AG09309 (cell line): ENCODE measurements at regions not wholly inside any gene's neighbourhood (a gene's known extent, or its start where the extent isn't known, plus 50 kb on each side); places are given as distances from the start of the nearest gene placed in this dataset.

Source experiments
- DNase-seq: peaks from one replicate; pipeline ENCODE4 v3.0.0-alpha.2; 2010; ENCODE audit warnings: low read depth
- H3K4me3 ChIP-seq: 2 replicates; pipeline ENCODE4 v1.5.1; 2011; ENCODE audit warnings: mild to moderate bottlenecking, low read depth, low read length, moderate library complexity; ENCODE audit not compliant: control insufficient read depth
- CTCF ChIP-seq: IDR thresholded peaks from 2 replicates; pipeline ENCODE4 v1.5.1; 2011; ENCODE audit warnings: mild to moderate bottlenecking, low read depth, low read length, inconsistent platforms; ENCODE audit not compliant: insufficient read depth, control insufficient read depth; ENCODE audit errors: missing control alignments

GRCh38 chr5:68489556-68489955 lies 274.0 kb downstream of the PIK3R1 start:
- DNase-seq, result no peak
- no peak overlapping the region for H3K4me3 ChIP-seq
- TF ChIP-seq CTCF, result no peak

- no peak for DNase-seq
- TF ChIP-seq CTCF, result no peak
These were observed 274.9 kb downstream of the PIK3R1 start for GRCh38 chr5:68490406-68490805.

DNA sequence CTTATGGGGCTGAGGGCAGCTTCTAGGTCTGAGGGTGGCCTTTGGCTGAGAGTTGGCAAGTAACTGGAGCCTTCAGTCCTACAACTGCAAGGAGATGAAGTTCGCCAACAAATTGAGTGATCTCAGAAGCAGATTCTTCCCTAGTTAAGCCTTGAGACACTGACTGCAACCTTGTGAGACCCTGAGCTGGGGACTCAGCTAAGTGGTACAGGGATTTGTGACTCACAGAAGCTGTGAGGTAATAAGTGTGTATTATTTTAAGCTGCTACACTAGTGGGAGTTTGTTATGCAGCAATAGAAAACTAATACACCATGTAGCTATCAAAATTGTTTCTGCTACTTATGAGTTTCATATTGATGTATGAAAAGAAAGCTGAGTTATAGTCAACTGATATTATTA lies 279.2 kb downstream of the PIK3R1 start:
- DNase-seq, result no peak
- TF ChIP-seq CTCF, result no peak
- no peak overlapping the region for H3K4me3 ChIP-seq

More at GRCh38 chr5:68490406-68490805, 274.9 kb downstream of the PIK3R1 start:
- no peak overlapping the region for H3K4me3 ChIP-seq

DNA sequence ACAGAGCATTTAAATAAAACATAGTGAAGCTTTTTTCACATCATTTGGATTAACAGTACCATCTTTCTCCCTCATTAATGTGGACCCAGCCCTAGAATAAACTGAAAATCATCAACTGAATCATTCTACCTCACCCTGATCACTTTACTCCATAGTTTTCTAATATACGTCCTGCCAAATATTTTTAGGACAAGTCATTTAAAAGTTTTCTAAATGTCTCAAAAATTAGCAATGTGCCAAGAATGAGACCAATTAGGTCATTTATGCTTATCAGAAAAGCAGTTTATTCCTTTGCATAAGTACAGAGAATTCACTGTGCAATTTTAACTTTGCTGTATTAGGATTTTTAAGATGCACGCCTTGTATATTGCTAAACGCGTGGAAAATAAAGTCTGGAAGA lies 284.4 kb downstream of the PIK3R1 start:
- TF ChIP-seq CTCF, result no peak
- peak; percentile 44 for DNase-seq
- no peak overlapping the region for H3K4me3 ChIP-seq

GRCh38 chr5:68500813-68501212 lies 285.3 kb downstream of the PIK3R1 start:
- H3K4me3 ChIP-seq, result no peak overlapping the region
- no peak for TF ChIP-seq CTCF
- no peak for DNase-seq

DNA sequence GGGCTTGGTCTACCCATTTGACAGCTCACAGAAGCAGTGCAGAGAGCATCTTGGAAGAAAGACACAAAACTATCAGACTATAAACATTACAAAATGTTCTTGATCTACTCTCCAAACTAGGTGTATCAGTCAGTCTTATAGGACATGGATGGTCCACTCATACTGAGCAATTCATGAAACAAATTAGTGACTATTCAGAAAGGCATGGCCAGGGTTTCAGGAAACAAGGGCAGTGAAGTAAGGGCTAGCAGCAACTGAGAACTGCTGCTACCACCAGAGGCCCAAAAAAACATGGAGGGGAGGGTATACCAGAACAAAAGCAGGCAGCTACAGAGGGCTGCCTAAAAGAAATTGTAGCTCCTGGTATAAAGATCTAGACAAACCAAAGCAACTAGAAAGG lies 287.0 kb downstream of the PIK3R1 start:
- no peak for TF ChIP-seq CTCF
- H3K4me3 ChIP-seq, result no peak overlapping the region
- DNase-seq, result no peak

GRCh38 chr5:68504306-68504705 lies 288.8 kb downstream of the PIK3R1 start:
- DNase-seq, result no peak
- no peak for TF ChIP-seq CTCF
- no peak overlapping the region for H3K4me3 ChIP-seq
